HG03565 (cell line): ENCODE measurements at regions not wholly inside any gene's neighbourhood (a gene's known extent, or its start where the extent isn't known, plus 50 kb on each side); places are given as distances from the start of the nearest gene placed in this dataset.

ENCODE experiments used
- ATAC-seq: cut with Tn5 transposase; IDR thresholded peaks from one replicate; pipeline ENCODE4 v1.9.1; 2021; ENCODE audit warnings: mild to moderate bottlenecking, moderate library complexity; ENCODE audit not compliant: unreplicated experiment

DNA sequence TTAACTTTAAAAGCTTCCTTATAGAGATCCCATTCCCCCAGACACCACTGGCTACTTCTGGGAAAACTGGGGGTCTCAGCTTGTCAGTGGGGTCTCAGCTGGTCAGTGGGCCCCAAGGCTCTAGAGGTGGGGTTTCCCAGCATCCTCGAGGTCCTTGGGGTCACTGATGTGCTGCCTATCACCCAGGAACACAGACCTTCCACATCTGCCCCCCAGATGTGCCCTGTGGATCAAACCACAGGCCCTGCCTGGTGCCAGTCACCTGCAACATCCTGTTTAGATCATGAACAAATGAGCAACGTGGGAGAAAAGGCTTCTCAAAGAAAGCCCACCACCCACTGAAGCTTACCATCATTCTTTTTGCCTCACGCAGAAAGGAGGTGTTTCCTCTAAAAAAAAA is 165.6 kb upstream of the FSTL4 start:
- ATAC-seq: no peak

- ATAC-seq: no peak
Measured at GRCh38 chr5:133775584-133776304, 163.4 kb upstream of the FSTL4 start.

DNA sequence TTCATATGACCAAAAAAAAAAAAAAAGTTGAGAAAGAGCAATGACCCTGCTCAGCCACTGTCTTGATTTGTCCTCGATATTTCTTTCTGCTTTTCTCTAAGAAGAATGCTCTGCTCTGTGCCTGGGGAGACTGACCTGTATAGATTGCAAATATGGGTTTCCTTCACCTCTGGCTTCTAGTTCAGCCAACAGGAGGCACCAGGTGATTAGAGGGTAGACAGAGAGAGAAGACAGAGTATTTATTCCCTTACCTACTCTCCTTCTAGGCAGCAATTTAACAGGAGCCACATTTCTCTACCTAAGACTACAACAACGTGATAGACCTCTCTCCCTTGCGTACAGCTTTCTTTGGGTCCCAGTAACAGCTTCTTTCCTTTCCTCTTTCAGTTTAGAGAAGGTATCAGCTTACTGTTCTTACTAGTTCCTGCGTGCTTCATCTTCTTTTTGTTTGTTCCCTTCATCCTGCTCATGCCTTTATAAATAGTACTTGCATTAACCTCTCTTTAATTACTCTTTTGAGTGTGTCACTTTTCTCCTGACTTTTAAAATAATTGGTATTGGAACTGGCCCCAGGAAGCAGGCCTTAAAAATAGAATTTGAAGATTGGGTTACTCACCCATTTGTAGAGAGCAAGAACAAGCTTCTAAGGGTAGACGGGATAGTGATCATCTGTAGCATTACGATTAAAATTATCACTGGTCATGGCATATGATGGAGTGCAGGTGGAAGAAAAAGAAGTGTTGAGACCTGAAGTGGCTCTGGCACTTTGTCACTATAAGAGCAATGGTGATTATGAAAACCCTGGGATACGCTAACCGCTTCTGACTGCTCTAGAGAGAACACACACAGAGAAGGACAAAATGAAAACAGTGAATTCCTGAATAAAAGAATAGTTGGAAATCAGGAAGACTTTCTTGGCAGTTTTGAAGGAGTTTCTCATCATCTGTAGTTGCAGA is 161.2 kb upstream of the FSTL4 start:
- no peak for ATAC-seq

DNA sequence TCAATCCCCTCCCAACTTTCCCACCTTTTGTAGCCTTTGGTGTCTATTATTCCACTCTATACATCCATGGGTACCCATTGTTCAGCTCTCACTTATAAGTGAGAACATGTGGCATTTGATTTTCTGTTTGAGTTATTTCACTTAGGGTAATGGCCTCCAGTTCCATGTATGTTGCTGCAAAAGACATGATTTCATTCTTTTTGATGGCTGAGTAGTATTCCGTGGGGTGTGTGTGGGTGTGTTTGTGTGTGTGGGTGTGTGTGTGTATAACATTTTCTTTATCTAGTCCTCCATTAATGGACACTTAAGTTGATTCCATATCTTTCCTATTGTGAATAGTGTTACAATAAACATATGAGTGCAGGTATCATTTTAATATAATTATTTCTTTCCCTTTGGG is 157.5 kb upstream of the FSTL4 start:
- no peak for ATAC-seq

GRCh38 chr5:133763744-133764143 is 151.4 kb upstream of the FSTL4 start:
- ATAC-seq: no peak

GRCh38 chr5:133761632-133762031 is 149.3 kb upstream of the FSTL4 start:
- no peak for ATAC-seq

- ATAC-seq: no peak
Measured at GRCh38 chr5:133760532-133760931, 148.2 kb upstream of the FSTL4 start.

DNA sequence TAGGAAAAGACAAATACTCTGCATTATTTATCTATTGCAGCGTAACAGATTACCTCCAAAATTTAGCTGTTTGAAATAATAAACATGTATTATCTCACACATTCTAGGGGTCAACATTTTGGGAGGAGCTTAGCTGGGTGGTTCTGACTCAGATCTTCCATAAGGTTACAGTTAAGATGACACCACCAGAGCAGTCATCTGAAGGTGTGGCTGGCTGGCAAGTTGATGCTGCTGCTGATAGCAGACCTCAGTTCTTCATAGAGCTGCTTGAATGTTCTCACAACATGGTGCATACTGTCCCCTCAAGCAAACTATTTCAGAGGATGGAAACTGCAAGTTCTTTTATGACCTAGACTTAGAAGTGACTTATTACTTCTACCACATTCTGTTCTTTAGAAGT is 146.3 kb upstream of the FSTL4 start:
- no peak for ATAC-seq

DNA sequence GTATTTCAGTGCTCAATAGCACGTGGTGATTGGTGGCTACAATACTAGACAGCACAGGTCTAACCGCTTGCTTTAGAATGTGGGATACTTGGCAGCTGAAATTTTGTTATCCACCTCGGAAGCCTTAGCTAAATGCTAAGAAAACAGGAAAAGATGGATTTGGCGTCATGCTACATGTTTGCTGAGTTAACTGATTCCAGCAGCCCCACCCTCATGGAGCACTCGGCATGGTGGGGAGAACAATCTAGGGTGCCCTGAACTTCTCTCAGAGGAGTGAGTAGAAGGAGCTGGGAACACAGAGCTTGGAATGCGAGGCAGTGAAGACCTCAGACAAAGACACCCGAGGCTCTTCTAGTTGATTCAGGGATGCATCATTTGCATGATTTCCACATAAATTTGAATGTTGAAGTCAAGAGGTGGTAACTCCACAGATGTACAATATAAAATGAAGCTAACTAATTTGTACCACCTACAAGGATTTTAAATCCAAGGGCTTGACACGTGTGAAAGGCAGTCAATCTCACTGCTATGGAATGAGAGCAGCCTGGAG is 145.1 kb upstream of the FSTL4 start:
- no peak for ATAC-seq

DNA sequence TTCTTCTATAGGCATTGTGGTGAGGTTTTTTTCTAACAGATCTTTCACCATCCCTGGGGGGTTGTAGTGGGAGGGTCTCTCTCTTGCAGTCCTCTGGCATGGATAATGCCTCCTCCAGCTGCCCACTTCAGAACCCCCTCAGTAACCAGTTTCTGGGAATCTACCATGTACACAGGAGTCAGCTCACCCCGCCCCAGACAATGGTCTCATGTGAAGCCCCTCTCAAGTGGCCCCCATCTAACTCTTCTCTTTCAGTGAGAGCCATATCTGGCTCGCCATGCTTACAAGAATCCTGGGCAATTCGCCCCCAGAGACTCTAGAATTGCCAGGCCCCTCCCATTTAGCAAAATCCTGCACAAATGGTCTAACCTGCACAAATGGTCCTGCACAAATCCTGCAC is 144.4 kb upstream of the FSTL4 start:
- no peak for ATAC-seq

DNA sequence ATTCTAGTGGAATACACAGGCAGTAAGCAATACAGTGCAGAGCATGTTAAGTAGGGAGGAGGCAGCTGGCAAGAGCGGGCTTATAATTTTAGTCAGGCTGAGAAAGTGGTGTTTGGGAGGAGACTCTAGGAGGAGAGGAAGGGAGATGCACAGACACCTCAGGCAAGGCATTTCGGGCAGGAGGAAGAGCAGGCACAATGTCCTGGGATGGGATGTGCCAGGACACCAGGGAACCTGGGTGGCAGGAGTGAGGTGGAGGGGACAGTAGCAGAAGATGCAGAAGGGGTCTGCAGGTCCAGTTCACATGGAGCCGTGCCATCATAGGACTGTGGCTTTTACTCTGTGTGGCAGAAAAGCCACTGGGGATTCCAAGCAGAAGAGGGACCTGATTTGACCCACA is 143.7 kb upstream of the FSTL4 start:
- ATAC-seq: no peak

GRCh38 chr5:133754575-133755169 is 142.3 kb upstream of the FSTL4 start:
- no peak for ATAC-seq

DNA sequence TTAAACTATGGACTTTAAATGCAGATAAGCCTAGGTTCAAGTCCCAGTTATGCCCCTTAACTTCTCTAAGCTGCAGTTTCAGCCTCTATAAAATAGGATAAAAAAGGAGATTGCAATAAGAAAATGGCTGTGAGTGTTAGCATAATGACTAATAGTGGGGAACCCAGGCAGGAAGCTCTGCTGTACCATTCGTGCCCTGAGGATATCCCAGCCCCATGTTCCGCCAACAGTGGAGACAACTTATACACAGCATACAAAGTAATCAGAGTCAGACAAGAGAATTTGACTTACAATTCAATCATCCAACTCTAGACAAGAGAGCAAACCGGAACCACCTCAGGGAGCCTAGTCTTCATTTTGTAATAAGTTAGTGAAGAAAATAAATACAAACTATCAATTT is 141.5 kb upstream of the FSTL4 start:
- ATAC-seq: no peak

GRCh38 chr5:133751846-133752245 is 139.5 kb upstream of the FSTL4 start:
- ATAC-seq: no peak

GRCh38 chr5:133751421-133751820 is 139.1 kb upstream of the FSTL4 start:
- ATAC-seq: no peak

GRCh38 chr5:133750856-133751255 is 138.5 kb upstream of the FSTL4 start:
- ATAC-seq: no peak

DNA sequence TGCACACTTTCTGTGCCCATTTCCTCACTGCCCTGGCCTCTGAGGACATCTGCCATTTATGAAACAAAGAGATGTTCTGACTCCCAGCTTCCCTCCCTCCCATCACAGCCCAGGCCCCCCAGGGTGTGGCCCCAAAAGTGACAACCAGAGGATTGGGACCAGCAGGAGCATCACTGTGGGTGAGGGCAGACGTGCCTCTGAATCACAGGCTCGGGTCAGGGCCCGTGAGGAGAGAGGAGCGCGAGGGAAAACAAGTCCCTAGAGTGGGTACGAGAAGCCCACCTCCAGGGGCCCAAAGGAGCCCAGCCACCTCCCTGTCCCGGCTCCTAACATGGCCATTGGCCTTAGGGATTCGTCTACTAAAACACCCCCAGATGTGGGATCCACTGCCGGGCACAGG is 138.0 kb upstream of the FSTL4 start:
- no peak for ATAC-seq

DNA sequence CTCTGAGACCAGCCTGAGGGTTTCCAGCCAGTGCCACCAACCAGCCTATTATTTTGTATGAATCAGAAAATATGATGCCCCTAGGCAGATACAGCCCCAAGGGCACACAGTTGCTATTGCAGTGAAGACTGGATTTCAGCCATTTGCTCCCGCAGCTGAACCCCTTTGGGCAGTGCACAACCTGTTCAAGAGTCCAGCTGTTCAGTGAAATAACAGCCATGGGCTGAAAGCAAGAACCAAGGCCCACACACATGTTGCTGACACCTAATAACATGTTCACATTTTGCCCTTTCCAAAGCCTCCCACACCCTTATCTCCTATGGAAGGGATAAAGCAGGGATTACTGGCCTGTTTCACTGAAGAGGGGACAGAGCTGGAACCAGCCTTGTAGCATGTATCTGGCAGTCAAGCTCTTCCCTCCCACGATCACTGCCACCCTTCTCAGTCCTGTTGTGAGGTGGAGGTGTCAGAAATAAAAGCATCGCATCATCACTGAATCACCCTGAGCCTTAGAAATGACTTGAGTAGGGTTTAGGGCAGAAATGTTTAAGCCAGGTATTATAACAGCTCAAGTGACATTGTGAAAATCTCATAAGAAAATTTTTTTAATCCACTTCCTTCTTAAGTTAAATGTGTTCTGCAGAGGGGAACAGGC is 137.1 kb upstream of the FSTL4 start:
- no peak for ATAC-seq

DNA sequence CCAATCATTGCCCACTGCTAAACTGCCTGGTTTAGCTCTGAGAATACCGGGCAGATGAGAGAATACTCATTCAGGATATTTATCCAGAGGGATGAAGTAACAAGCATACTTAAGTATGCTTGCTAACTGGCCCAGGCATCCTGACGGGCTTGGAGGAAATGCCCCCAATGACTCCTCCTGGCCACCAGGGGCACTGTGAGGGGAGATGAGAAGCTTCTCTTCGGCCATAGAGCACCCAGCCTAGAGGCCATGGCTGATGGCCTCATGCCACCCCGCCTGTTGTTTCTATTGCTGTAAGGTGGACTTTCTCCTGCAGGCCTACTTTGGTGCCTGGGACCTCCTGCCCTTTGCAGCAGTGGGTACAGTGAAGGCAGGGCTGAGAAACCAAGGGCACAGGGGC is 134.5 kb upstream of the FSTL4 start:
- no peak for ATAC-seq

DNA sequence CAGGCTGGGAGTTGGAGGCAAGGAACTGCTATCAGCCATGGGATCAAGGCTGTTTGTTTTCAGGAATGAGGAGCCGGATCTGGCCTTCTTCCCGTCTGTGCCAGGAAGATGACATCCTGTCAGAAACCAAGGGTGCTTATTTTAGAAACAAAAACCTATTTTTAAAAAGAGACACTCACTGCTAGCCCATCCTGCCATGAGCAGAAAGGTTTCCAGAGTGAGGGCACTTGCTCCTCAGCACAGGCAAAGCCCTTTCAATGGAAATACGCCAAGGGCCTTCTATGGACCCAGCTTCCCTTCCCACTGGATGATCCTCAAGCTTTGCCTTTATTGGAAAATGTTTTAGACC is 132.6 kb upstream of the FSTL4 start:
- no peak for ATAC-seq
